MV-4-11 (cell line): ENCODE measurements at regions not wholly inside any gene's neighbourhood (a gene's known extent, or its start where the extent isn't known, plus 50 kb on each side); places are given as distances from the start of the nearest gene placed in this dataset.

Source experiments
- DNase-seq: peaks from one replicate; lab custom pipeline; 2025; lab: John Stamatoyannopoulos, UW

GRCh38 chr7:42445691-42446090, 208.7 kb upstream of the GLI3 start:
- DNase-seq = no peak

GRCh38 chr7:42440951-42441350, 203.9 kb upstream of the GLI3 start:
- no peak for DNase-seq

- no peak for DNase-seq
Observed at GRCh38 chr7:42432644-42433043, 195.6 kb upstream of the GLI3 start.

- no peak for DNase-seq
Observed at GRCh38 chr7:42431873-42432272, 194.9 kb upstream of the GLI3 start.

- DNase-seq = no peak
Observed at GRCh38 chr7:42429339-42429738, 192.3 kb upstream of the GLI3 start.

- no peak for DNase-seq
Observed at GRCh38 chr7:42426163-42426562, 189.2 kb upstream of the GLI3 start.

GRCh38 chr7:42414941-42415505, 178.0 kb upstream of the GLI3 start:
- no peak for DNase-seq

- no peak for DNase-seq
Observed at GRCh38 chr7:42414028-42414427, 177.0 kb upstream of the GLI3 start.

GRCh38 chr7:42409296-42409695, 172.3 kb upstream of the GLI3 start:
- no peak for DNase-seq

GRCh38 chr7:42407833-42408232, 170.8 kb upstream of the GLI3 start:
- no peak for DNase-seq

GRCh38 chr7:42407021-42407710, 170.2 kb upstream of the GLI3 start:
- no peak for DNase-seq

GRCh38 chr7:42406358-42406757, 169.3 kb upstream of the GLI3 start:
- DNase-seq = no peak

GRCh38 chr7:42405782-42406181, 168.8 kb upstream of the GLI3 start:
- DNase-seq = no peak

GRCh38 chr7:42403831-42404230, 166.8 kb upstream of the GLI3 start:
- DNase-seq = no peak

- no peak for DNase-seq
Observed at GRCh38 chr7:42400961-42401360, 164.0 kb upstream of the GLI3 start.

GRCh38 chr7:42400211-42400772, 163.3 kb upstream of the GLI3 start:
- no peak for DNase-seq

GRCh38 chr7:42395607-42396006, 158.6 kb upstream of the GLI3 start:
- DNase-seq = no peak

GRCh38 chr7:42392826-42393225, 155.8 kb upstream of the GLI3 start:
- no peak for DNase-seq

GRCh38 chr7:42389697-42390096, 152.7 kb upstream of the GLI3 start:
- DNase-seq = no peak

GRCh38 chr7:42385912-42386311, 148.9 kb upstream of the GLI3 start:
- no peak for DNase-seq

- DNase-seq = no peak
Observed at GRCh38 chr7:42381161-42381560, 144.2 kb upstream of the GLI3 start.

GRCh38 chr7:42380401-42380800, 143.4 kb upstream of the GLI3 start:
- no peak for DNase-seq

- DNase-seq = no peak
Observed at GRCh38 chr7:42378149-42378548, 141.1 kb upstream of the GLI3 start.

GRCh38 chr7:42373285-42373684, 136.3 kb upstream of the GLI3 start:
- DNase-seq = no peak
